ENCODE measurements at regions not wholly inside any gene's neighbourhood (a gene's known extent, or its start where the extent isn't known, plus 50 kb on each side); places are given as distances from the start of the nearest gene placed in this dataset.

DNA sequence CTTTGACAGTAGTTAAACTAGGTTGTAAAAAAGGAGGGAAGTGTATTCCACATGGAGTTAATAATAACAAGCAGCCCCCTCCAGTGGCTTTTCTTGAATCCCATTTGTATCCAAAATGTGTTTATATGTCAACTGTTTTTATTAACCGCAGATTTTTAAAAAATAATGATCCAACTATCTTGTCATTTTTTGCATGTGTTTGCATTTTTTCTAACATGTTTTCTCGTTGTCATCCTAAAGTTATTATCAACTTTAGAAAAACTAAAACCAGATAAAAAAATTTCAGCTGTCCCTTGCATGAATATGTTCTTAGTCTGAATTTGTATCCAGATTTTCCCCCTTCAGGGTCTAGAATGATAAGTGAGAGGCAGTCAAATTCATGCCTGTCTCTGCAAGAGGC is 1063.3 kb downstream of the BCL11A start:
- no peak for DNase-seq

DNA sequence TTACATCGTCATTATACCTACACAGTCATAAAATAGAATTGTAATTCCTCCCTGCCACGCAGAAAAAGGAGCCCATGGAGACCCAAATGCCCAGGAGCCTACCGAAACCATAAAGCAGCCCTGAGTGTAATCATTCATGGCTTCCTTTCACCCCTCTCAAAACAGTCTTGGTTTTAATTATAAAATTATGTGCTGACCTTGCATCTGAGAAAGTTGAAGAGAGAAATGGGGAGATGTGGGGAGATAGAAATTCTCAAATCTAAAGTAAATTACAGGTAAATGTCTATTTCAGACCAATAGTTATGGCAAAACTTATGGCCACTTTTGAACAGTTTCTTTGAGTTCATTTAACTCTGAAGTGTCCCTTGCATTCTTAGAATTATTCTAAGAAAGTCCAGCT is 1068.8 kb downstream of the BCL11A start:
- DNase-seq: no peak

DNA sequence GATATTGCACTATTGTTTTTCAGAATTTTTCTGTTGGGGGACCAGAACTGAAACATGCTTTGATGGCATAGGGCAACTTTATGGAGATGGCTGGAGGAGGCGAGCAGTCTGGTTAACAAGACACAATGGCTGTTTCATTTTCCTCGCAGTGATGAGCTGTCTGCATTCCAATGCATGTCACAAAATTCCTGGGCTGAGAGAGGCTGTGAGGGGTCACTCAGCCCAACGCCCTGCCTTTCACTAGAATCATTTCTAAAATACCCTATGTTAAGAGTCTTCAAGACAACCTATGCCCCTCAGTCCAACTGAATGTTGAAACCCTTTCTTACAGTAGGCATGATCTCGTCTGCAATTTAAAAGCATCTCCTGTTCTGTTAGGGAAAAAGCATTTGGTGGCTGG is 1090.0 kb downstream of the BCL11A start:
- DNase-seq: no peak

DNA sequence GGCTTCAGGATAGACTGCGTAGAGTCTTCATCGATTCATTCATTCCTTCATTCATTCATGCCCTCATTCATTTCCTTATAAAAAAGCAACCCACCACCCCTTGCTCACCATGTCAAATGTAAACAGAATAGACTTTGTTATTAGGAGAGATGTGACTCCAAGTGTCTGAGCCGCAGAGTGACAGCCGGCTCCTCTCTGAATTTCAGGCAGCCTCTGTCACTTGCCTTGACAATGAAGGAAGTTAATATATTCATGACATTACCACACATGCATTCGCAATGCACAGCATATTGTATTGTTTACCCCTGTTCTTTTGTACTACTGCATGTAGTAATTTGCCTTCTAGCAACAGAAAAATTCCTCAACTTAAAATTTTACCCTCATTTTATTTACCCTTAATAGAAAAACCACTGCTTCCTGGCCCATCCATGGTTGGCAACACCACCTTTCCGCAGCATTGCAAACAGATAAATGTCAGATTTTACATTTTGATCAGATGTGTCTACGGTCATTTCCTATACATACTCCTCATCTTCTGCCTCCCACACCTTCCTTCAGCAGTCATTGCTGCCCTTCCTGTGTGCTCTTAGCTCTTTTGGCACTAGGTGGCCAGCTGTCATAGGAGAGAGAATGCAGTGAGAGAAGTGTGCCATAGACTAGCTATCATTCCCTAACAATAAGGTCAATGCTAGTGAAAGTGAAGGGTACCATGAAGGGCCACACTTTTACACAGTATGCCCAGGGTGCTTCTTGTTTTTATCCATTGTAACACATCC is 1090.8 kb downstream of the BCL11A start:
- no peak for DNase-seq

DNA sequence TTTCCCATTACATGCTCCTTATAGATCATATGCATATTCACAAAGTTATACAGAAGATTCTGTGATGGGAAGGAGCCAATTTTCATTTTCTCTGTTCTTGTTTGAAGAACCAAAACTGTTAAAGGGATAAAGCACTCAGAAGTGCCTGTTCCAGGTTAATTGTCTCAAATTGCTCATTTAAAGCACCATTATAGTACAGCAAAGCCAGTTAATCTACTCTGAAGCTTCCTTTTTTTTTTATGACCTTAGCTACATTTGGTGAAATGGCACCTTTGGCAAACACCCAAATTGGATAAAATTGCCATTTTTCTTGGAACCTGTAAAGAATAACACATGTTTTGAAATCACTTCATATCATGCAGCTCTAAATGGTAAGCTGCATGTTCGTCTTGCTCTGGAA is 1092.3 kb downstream of the BCL11A start:
- DNase-seq: no peak

DNA sequence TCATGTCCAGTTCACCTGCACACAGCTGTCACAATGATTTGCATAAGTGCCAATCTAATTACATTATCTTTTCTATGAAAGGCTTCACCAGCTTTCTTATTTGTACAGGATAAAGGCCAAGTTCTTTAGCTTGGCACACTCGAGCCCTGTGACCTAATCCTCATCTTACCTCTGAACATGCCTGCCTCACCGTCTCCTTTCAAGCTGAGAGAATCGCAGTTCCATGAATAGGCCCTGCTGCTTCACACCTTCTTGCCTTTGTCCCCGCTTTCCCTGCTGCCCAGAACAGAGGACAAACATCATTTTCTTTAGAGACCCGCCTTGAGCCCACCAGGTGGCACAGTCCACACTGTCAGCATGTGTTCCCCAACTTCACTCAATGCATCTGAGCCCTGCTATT is 1094.7 kb downstream of the BCL11A start:
- DNase-seq: no peak

DNA sequence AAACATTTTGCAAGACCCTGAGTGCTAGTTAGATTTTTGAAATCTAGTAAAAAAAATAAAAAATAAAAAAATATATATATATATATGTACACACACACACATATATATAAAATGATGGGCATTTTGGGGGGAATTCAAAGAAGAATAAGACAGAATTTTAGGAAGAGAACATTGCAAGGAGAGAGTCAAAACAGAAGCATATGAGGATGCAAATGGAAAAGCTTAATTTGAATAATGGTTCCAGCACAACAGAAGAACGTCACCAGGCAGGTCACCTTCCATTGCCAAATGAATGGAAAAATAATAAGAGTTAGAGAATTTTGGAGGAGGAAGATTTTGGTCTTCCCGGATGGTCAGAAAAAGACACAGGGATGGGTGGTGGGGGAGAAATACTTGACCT is 1097.2 kb downstream of the BCL11A start:
- no peak for DNase-seq

DNA sequence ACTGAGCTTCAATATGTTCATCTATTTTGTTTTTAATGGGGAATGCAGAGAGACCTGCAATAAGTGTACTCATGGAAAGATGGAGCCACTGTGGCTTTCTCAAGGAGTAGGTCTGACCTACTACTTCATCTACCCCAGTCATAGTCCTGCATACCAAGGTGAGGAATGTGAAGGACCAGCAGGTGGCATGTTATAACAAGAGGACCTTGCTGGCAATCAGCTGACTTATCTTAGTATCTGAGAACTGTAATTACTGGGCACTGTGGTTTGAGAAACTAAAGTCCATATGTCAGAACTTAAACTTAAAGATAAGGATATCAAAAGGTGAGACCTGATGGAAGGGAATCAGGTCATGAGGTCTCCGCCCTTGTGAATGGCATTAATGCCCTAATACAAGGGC is 1104.2 kb downstream of the BCL11A start:
- DNase-seq: no peak

DNA sequence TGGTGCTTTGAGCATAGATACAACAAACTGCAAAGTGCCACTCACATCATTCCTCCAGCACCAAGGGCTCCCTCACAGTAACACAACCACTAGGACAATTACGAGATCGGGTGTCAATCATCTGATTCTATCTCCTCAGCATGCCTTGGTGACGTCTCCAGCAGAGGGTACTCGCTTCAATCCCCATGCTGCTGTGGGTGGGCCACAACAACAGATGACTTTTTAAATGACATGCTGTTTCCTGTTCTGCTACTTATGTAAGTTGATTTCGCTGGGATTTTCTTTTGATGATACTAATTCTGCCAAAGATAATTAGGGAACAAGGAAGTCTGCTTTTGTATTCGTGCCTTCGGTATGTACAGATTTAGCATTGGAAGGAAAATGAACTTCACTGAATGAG is 1113.0 kb downstream of the BCL11A start:
- DNase-seq: no peak

DNA sequence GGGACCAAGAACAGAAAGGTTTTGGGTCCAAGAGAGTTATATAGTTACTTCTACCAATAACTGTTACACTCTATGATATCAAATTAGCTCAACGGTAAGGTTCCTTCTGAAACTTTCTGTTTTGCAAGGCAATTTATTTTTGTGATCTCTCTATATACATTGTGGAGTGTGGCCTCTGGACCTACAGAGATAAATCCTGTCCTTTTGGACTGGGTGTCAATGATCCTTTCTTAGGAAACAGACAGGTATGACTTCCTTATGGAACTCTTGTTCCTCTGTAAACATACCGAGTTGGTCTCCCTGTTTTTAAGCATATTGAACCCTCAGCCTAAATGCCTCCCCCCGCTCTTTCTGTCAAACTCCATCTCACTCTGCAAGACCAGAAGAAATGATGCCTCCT is 1117.8 kb downstream of the BCL11A start:
- no peak for DNase-seq

DNA sequence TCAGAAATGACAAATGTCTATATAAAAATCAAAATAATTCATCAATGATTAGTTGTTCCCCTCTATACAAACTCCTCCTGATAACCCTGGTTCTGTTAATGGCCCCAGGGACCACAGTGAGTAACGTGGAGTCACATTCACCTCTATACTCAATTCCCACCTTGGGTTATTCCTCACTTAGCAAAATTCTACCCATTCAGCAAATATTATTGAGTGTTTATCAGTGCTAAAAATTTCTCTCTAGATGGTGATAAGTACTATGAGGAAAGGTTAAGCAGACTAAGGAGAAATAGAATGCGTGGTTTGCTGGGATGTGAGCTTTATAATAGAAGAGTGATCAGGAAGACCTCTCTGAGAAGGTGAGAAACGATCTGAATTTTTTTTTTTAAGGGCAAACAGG is 1124.5 kb downstream of the BCL11A start:
- DNase-seq: no peak

DNA sequence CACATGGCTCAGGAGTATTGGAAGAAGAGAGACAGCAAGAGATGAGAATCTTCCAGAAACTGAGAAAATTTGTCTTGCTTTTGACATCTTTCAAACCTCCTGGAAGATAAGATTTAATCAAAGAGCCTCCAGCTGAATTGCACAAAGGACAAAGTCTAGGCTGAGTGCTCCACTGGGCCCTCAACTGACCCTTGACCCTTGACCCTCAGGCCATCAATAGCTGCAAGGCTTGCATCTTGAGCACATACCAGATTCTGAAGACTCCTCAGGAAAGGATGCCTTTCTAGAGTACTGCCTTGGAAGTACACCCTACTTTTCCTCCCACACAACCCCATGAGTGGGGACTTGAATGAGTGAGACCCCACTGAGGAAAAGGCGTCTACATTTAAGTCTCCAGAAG is 1125.5 kb downstream of the BCL11A start:
- no peak for DNase-seq

DNA sequence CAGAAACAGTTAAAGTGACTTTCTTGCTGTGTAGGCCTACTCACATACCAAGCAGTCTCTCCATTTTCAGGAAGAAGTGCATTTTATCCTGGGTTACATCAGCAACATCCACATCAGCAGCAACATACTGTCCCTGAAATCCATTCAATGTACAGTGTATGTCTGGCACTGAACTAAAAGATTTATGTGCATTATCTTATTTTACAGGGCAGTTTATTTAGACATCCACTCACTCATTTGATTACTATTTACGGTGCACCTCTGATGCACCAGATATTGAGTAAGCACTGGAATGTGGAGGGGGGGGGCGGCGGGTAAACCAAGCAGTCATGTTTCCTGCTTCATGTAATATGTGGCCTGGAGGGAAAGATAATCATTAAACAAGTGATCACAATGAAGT is 1128.2 kb downstream of the BCL11A start:
- DNase-seq: no peak

DNA sequence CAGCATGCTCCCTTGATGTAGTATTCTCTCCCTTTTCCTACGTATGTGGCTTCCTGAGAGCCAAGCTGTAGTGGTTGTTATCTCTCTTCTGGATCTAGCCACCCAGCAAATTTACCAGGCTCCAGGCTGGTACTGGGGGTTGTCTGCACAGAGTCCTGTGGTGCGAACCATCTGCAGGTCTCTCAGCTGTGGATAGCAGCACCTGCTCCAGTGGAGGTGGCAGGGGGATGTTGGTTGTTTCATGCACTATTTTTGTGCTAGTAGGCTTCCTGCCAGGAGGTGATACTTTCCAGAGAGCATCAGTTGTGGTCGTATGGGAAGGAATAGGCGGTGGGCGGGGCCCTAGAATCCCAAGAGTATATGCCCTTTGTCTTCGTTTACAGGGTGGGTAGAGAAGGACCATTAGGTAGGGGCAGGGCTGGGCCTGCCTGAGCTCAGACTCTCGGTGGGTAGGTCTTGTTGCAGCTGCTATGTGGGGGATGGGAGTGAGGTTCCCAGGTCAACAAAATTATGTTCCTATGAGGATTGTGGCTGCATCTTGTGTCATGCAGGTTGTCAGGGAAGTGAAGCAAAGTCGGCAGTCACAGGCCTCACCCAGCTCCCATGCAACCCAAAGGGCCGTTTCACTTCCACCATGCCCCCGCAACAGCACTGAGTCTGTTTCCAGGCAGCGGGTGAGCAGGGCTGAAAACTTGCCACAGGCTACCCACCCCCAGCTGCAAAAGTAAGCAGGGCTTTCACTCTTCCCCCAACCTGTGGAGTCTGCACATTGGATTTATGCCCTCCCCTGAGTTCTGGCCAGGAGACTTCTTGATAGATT is 1139.5 kb downstream of the BCL11A start:
- no peak for DNase-seq

DNA sequence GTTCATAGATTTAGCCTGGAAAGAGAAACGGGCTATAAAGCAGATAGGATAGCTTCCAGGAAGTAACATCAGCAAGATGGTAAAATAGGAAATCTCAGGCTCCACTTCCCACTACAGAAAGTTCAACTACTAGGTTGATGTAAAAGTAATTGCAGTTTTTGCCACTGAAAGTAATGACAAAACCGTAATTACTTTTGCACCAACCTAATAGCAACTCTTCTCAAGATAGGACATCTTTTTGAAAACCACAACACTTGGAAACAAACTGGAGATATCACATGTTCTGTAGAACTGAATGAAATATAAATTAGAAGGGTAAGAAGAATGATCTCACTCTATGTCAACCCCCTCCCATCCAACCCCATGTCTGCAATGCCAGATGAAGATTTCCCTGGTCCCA is 1154.3 kb downstream of the BCL11A start:
- DNase-seq: no peak

DNA sequence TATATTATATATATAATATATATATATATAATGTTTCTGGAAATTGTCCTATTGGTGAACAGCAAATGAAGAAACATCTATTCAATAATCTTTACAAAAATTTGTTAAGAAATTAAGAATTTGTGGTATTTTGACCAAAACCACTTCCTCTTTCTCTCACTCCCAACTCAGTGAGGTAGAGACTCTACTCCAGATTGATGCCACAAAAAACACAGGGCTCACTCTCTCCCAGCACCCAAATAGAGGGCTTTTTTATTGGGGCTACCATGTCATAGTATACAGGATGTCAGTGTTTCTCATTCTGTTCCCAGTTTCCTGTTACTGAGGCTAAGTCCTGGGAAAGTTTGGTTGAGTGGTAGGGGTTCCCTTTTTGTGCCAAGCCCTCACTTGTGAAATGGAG is 1155.4 kb downstream of the BCL11A start:
- DNase-seq: no peak

DNA sequence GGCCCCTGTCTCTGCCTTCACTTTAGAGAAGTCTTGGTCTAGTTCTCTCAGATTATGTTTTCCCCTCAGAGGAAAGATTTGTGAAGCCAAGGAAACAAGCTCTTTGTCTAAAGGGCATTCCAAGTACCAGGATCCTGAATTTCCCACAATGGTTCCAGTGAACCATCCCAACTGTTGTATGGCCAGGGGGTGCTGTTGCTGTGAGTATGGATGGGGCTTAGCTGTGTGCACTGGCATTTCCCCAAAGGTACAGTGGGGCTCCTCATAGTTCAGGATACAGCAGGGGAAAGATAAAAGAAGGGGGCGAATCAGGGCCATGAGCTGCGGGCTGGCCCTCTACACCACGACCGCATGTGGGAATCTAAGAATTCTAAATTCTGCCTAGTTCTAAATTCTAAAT is 1154.0 kb upstream of the FANCL start:
- DNase-seq: no peak

DNA sequence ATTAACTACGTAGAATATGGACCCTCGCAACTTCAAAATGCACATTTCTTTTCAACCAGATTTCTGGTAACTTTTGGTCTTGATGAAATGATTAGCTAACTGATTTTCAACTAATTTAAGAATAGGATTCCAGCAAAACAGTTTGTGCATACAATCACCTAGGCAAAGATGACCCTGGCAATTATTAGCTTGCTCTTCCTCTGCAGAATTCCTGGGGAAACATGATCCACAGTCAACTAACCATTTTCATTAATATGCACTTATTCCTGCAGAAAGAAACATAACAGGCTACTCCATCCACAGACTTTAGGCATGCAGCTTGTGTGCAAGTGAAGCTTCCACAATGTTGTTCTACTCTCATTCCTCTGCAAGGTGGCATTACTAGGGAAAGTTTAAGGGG is 1150.8 kb upstream of the FANCL start:
- no peak for DNase-seq

DNA sequence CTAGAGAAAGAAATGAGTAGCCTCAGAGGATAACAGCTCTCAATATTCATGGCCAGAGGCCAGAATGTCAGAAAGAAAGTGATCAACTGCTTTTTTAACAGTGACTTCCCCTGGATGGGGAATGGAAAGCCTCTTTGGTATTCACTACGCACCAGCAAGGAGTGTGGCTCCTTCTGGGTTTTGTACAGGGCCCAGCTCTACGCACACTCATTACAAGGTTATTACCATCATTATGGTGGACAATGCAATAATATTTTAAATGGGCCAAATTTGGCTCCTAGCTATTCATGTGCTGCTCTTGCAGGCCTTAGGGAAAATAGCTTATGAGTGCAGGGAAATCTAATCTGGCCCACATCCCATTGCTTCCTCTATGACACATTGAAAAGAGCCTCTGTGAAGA is 1149.5 kb upstream of the FANCL start:
- no peak for DNase-seq

DNA sequence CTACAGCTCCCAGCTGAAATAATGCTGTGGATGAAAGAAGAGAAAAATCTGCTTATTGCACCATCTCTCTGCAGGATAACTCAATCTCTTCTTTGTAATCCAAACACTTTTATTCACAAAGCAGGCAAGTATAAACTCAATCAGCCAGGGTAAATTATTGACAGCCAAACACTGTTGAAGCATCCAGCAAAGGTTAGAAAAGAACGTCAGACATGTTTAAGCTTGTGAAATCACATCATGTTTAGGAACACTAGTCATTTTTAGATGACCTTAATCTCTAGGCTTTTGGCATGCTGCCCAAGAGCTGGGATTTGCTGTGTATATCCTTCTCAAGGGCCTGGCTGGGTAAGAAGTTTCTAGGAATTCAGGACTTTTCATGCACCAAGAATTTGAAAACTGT is 1148.1 kb upstream of the FANCL start:
- DNase-seq: no peak

DNA sequence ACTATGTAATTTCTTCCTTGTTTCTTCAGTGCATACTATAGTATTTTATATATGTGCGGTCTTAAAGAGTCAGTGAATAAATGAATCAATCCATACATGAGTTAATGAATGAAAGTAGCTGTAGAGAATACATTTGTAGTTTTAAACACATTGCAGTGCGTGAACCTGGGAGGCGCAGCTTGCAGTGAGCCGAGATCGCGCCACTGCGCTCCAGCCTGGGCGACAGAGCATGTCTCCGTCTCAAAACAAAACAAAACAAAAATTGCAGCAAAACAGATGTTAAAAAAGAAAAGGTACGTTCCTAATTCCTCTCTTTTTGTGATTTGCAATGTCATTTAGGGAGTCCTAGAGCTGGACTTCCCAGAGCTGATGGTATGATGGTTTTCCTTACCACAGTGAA is 1144.8 kb upstream of the FANCL start:
- DNase-seq: no peak

DNA sequence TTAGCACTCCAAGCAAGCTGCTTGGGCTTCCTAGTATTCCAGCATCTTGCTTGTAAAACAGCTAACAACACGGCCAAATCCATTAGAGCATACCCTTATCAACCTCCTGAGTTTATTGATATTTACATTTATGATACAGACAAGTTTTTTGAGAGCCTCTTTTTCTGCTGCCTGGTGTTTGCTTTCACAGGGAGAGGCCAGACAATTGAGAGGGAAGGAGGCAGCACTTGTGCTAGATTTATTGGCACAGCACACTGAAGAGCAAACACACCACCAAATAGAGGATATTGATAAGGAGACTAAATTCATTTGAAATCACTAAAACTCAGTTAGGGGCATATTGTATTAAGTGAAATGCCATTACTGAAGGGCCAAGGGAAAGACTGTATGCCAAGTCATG is 1142.3 kb upstream of the FANCL start:
- no peak for DNase-seq

DNA sequence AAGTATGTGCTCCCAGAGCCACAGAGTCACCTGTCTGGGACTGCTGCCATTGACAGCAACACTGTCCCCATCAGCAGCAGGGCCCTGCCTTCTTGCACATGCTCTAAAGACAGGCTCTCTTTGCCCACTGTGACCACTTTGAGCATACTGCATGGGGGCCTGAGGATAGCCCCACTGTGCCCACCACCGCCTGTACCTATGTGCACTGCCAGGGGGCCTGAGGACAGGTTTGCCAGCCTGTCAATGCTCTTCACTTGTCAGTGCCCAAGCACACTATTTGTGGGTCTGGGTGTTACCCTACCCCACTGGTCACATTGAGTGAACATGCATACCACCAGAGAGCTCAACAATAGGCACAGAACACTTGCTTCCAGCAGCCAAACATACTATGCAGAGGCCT is 1137.0 kb upstream of the FANCL start:
- DNase-seq: no peak

DNA sequence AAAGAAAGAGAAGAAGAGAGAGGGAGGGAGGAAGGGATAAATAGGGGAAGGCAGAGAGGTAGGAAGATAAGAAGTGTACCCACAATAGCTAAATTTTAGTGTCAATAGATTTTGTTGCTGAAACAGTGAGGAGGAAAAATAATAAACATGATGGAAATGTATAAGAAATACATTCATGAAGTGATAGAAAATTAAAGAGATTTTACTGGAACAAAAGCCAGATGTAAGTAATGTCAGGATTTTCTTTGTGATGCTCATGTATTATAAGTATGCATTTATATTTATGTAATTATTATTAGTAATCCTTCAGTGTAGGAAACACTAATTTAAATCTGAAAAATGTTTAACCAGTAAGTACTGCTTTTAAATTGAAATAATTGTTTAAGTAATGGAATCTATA is 1125.2 kb upstream of the FANCL start:
- DNase-seq: no peak

DNA sequence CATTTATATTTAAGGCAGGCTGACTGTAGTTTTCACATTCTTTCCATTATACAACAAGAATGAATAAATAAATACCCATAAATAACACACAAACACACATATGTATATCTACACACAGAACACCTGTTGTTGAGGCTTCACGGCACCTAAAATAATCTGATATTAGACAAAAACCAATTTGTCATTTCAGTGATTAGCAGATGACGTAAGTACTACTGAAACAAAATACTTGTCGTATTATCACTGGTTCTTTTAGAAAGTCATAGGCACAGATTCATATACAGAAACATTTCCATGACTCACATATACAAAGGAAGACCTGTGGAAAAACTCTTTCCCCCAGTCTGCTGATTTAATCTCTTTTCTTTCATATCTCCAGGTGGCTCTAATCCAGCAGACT is 1113.4 kb upstream of the FANCL start:
- DNase-seq: no peak
